Erythroblast (primary cell): ENCODE measurements at regions not wholly inside any gene's neighbourhood (a gene's known extent, or its start where the extent isn't known, plus 50 kb on each side); places are given as distances from the start of the nearest gene placed in this dataset.

Source experiments
- DNase-seq, 2 experiments: peaks; one replicate each; lab custom pipeline; 2025; lab: John Stamatoyannopoulos, UW
- GATA1 ChIP-seq: IDR thresholded peaks from 2 replicates; pipeline ENCODE4 v1.6.1; 2011; ENCODE audit warnings: low read depth, mild to moderate bottlenecking, control low read depth, low read length, moderate library complexity
- POLR2A ChIP-seq: IDR thresholded peaks from 2 replicates; pipeline ENCODE4 v1.6.1; 2011; ENCODE audit warnings: mild to moderate bottlenecking, low read length

GRCh38 chr9:81250041-81250440, 439.3 kb downstream of the TLE1 start:
- DNase-seq: no peak
- TF ChIP-seq POLR2A (no peak), GATA1 (no peak)

GRCh38 chr9:81245254-81245956, 443.9 kb downstream of the TLE1 start:
- no peak for DNase-seq
- TF ChIP-seq POLR2A (no peak), GATA1 (no peak)

- no peak for TF ChIP-seq POLR2A
- no peak for TF ChIP-seq GATA1
- no peak for DNase-seq
These were observed 444.7 kb downstream of the TLE1 start for GRCh38 chr9:81244631-81245030.

- TF ChIP-seq POLR2A (no peak), GATA1 (no peak)
- no peak for DNase-seq
These were observed 446.5 kb downstream of the TLE1 start for GRCh38 chr9:81242866-81243265.

GRCh38 chr9:81239388-81239787, 450.0 kb downstream of the TLE1 start:
- DNase-seq: no peak
- TF ChIP-seq GATA1: no peak
- no peak for TF ChIP-seq POLR2A

DNA sequence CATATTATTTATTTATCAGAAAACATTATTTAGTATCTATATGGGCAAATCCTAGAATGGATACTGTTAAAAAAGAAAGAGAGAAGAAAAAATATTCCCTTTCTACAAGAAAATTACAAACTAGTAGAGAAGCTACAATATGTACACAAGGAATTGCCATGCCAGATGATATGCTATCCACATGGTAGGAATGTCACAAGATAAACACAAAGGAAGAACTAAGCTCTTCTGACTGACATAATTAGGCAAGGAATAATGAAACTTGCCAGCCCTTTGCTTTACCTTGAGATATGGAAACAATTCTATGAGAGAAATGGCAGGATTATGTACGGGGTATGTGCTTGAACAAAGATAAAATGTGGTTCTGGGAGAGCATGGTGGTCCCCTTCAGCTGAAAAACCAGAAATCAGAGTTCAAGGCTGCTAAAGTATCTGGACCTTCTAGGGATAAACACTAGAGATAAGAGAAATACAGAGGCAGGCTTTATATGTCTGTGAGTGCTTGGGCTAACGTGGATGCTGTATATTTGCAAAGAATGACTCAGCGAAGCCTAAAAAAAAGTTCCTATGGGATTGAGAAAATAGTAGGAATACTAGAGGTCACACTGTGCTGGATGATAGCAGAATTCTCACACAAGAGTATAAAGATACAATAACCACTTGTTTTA, 451.6 kb downstream of the TLE1 start:
- no peak for DNase-seq
- TF ChIP-seq POLR2A (no peak), GATA1 (no peak)

DNA sequence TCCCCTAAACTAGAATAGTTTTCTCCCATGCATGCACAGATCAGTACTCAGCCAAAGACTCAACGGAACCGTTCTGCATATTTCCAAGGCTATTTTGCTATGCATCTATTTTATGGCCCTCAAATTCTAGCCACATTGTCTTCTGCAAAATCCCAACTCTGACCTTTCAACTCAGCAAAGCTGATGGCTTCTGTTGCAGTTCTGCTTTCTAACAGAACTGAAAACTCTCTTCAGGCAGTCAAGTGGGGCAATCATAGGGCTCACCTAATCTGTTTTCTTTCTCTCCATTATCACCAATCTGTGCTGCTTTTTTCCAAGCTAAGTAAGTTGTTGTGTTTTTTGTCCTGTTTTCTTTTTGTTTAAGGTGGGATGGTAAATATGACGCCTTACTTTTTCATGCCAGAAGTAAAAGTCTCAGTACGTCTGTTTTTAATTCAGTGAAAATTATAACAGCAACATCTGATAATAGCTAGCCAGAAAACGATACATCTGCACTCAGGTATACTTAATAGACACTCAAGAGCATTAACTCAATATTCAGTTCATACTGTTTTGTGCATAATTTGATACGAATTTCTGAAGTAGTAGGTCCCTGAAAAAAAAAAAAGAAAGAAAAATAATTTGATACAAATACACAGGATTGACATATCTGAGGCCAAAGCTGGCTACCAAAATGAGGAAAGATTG, 454.3 kb downstream of the TLE1 start:
- TF ChIP-seq GATA1: no peak
- DNase-seq: no peak

DNA sequence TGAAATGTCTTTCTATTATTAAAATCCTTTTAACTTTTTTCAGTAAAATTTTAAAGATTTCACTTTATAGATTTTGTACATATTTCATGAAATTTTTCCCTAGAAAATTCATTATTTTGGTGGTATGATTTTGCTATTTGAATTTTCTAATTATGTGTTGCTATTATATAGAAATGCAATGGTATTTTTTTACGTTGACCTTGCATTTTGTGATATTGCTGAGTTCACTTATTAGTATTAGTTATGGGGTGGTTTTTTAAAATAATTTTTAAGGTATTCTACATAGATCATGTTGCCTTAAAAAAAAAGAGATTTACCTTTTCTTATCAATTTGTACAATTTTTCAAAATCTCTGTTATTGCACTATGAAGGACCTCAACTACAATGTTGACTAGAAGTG, 458.3 kb downstream of the TLE1 start:
- no peak for DNase-seq

GRCh38 chr9:81227507-81228245, 461.7 kb downstream of the TLE1 start:
- TF ChIP-seq POLR2A: no peak
- no peak for TF ChIP-seq GATA1
- DNase-seq: no peak

More for the DNA sequence above, 458.3 kb downstream of the TLE1 start:
- TF ChIP-seq POLR2A (no peak), GATA1 (no peak)

GRCh38 chr9:81225596-81225995, 463.8 kb downstream of the TLE1 start:
- no peak for DNase-seq
- TF ChIP-seq GATA1 (no peak), POLR2A (no peak)

- DNase-seq: no peak
- TF ChIP-seq GATA1 (no peak), POLR2A (no peak)
These were observed 464.9 kb downstream of the TLE1 start for GRCh38 chr9:81224166-81225081.

DNA sequence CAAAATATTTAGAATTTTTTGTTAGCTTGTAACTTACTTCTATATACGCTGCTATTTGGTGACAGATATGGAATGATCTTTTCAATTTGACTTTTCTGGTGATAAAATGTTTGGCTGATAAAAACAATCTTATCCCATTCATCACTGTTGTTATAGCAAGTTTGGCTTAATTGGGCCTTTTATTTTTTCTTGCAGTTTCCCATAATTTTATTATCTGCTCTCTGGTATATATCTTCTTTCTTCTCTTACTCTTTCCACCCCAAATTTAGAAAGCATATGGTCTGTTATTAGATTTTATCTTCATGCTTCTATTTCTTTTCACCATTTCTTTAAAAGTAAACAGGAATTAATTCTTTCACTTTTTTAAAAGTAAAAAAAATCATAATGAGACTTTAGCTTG, 474.4 kb downstream of the TLE1 start:
- TF ChIP-seq GATA1: no peak
- no peak for TF ChIP-seq POLR2A
- no peak for DNase-seq

DNA sequence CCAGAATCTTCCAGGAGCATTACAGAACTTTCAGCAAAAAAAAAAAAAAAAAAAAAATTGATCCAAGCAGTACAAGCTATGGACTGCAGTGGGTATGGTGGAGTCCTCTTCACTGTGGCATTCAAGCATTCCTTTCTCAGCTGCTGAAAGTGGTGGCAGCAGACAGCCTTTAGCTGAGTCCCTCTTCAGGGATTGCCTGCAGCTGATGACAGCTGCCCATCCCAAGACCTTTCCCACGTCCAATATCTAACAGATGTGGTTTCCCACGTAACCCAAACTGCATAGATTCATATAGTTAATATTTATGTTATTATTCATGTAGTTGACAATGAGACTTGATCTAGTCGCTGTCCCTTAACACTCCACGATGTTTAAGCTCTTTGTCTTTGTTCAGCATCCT, 475.9 kb downstream of the TLE1 start:
- DNase-seq: no peak
- TF ChIP-seq GATA1 (no peak), POLR2A (no peak)
